NCI-H226 (cell line): ENCODE measurements at regions not wholly inside any gene's neighbourhood (a gene's known extent, or its start where the extent isn't known, plus 50 kb on each side); places are given as distances from the start of the nearest gene placed in this dataset.
"Not testable (repeated sequence)": the region's sequence is repeated elsewhere in the genome, so short reads cannot be mapped to it uniquely, and the experiment has no call there.

Experiments used
- DNase-seq: peaks from one replicate; pipeline ENCODE4 v3.0.0-alpha.2; 2015

GRCh38 chr20:7734216-7734615 lies 206.0 kb downstream of the HAO1 start:
- DNase-seq: no peak

- DNase-seq: no peak
These were observed 203.9 kb downstream of the HAO1 start for GRCh38 chr20:7736336-7736735.

GRCh38 chr20:7741866-7742265 lies 198.4 kb downstream of the HAO1 start:
- DNase-seq: no peak

GRCh38 chr20:7742479-7742878 lies 197.8 kb downstream of the HAO1 start:
- peak; percentile 41 for DNase-seq

GRCh38 chr20:7744411-7744810 lies 195.8 kb downstream of the HAO1 start:
- DNase-seq: peak; percentile 79

- DNase-seq: no peak
These were observed 191.6 kb downstream of the HAO1 start for GRCh38 chr20:7748624-7749023.

GRCh38 chr20:7754102-7754501 lies 186.2 kb downstream of the HAO1 start:
- no peak for DNase-seq

GRCh38 chr20:7758406-7758805 lies 181.9 kb downstream of the HAO1 start:
- peak; percentile 16 for DNase-seq

GRCh38 chr20:7760247-7761031 lies 179.8 kb downstream of the HAO1 start:
- DNase-seq: no peak

- no peak for DNase-seq
These were observed 175.0 kb downstream of the HAO1 start for GRCh38 chr20:7765221-7765620.

GRCh38 chr20:7770046-7770445 lies 170.2 kb downstream of the HAO1 start:
- no peak for DNase-seq

GRCh38 chr20:7770578-7770977 lies 169.7 kb downstream of the HAO1 start:
- DNase-seq: no peak

- no peak for DNase-seq
These were observed 167.9 kb downstream of the HAO1 start for GRCh38 chr20:7772371-7772770.

- DNase-seq: no peak
These were observed 166.7 kb downstream of the HAO1 start for GRCh38 chr20:7773511-7773910.

GRCh38 chr20:7775072-7775471 lies 165.2 kb downstream of the HAO1 start:
- no peak for DNase-seq

GRCh38 chr20:7776148-7776547 lies 164.1 kb downstream of the HAO1 start:
- no peak for DNase-seq

- peak; percentile 66 for DNase-seq
These were observed 150.1 kb downstream of the HAO1 start for GRCh38 chr20:7790189-7790588.

GRCh38 chr20:7792150-7792869 lies 147.9 kb downstream of the HAO1 start:
- DNase-seq: peak; percentile 71

GRCh38 chr20:7798176-7798575 lies 142.1 kb downstream of the HAO1 start:
- DNase-seq: no peak

GRCh38 chr20:7799862-7800261 lies 140.4 kb downstream of the HAO1 start:
- no peak for DNase-seq

GRCh38 chr20:7803411-7804151 lies 136.7 kb downstream of the HAO1 start:
- DNase-seq: not testable (repeated sequence)

- DNase-seq: peak; percentile 26
These were observed 133.4 kb downstream of the HAO1 start for GRCh38 chr20:7806831-7807230.

GRCh38 chr20:7817286-7817685 lies 123.0 kb downstream of the HAO1 start:
- no peak for DNase-seq

- DNase-seq: no peak
These were observed 121.8 kb downstream of the HAO1 start for GRCh38 chr20:7818477-7818876.
